ENCODE measurements at regions not wholly inside any gene's neighbourhood (a gene's known extent, or its start where the extent isn't known, plus 50 kb on each side); places are given as distances from the start of the nearest gene placed in this dataset.

DNA sequence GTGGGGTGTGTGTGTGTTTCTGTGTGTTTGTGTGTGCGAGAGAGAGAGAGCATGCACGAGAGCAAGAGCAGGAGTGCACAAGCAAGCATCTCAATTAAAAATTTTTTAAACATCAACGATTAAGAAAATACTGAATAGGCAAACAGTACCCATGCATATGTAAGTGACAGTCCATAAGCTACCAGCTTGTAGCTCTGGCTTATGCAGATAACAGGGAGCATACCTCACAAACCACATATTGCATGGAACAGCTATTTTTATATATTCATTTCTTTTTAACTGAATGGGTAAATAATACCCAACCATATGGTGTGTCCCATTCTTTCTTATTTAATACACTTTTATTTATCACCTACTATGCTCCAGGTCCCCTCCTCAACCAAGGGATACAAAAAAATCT, 234.5 kb downstream of the KBTBD8 start:
- Histone ChIP-seq H3K9me3 (ENCODE audit: control insufficient read depth in 2 of 3, insufficient read depth in 1 of 3, low read length in 3 of 3) (peaks cover 0 to 2% (median 0%) of the 10 kb centered on the region in 3 donors), H3K4me1 (ENCODE audit: control insufficient read depth in 2 of 3, insufficient read depth in 2 of 3, low read depth in 1 of 3, low read length in 3 of 3) (no peaks in the 10 kb centered on the region), H3K4me3 (ENCODE audit: low read length in 3 of 3) (no peak overlapping the region), H3K27me3 (ENCODE audit: control insufficient read depth, insufficient read depth, low read length) (no peaks in the 10 kb centered on the region), H3K27ac (ENCODE audit: low read depth in 2 of 2, low read length in 2 of 2) (no peak overlapping the region), H3K9ac (ENCODE audit: low read length in 3 of 3) (no peak overlapping the region), H3K36me3 (ENCODE audit: control insufficient read depth in 2 of 3, insufficient read depth in 3 of 3, low read length in 3 of 3) (no peaks in the 10 kb centered on the region)
- DNase-seq (no peak), FAIRE-seq (no peak)
- no peak for TF ChIP-seq CTCF (IDR thresholded peaks at IDR 0.05; ENCODE audit: borderline replicate concordance, extremely low read depth, insufficient read depth)
- intact Hi-C loops (cut with DNase I) = no loop called here

GRCh38 chr3:67239353-67239752, 241.2 kb downstream of the KBTBD8 start:
- Histone ChIP-seq H3K9me3 (ENCODE audit: control insufficient read depth in 2 of 3, insufficient read depth in 1 of 3, low read length in 3 of 3) (no peaks in the 10 kb centered on the region), H3K27me3 (ENCODE audit: control insufficient read depth, insufficient read depth, low read length) (no peaks in the 10 kb centered on the region), H3K4me1 (ENCODE audit: control insufficient read depth in 2 of 3, insufficient read depth in 2 of 3, low read depth in 1 of 3, low read length in 3 of 3) (no peaks in the 10 kb centered on the region), H3K9ac (ENCODE audit: low read length in 3 of 3) (no peak overlapping the region), H3K27ac (ENCODE audit: low read depth in 2 of 2, low read length in 2 of 2) (no peak overlapping the region), H3K36me3 (ENCODE audit: control insufficient read depth in 2 of 3, insufficient read depth in 3 of 3, low read length in 3 of 3) (no peaks in the 10 kb centered on the region), H3K4me3 (ENCODE audit: low read length in 3 of 3) (no peak overlapping the region)
- intact Hi-C loops (cut with DNase I) = no loop called here
- FAIRE-seq (no peak), DNase-seq (peak in 2 of 5 donors; percentile 49 to 56)
- TF ChIP-seq CTCF (IDR thresholded peaks at IDR 0.05; ENCODE audit: borderline replicate concordance, extremely low read depth, insufficient read depth) = no peak

DNA sequence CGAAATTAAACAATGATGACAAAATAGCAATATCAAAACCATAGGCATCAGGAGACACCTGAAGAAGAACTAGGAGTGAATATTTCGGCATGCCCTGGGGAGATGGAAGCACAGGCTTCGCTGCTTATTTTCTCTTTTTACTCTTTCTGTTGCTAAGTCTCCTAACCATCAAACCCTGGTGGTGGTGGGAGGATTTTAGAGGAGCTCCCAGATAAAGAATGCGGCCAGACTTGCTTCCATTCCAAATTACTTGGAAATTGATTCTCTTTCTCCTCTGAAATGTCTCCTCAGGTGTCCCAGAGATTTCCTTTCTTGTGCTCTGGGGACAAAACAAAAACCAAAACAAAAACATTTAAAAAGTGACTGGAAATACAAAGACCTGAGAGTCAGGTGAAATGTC, 243.0 kb downstream of the KBTBD8 start:
- no peaks in the 10 kb centered on the region for H3K36me3 ChIP-seq (ENCODE audit: control insufficient read depth in 2 of 3, insufficient read depth in 3 of 3, low read length in 3 of 3)
- DNase-seq = no peak
- intact Hi-C loops (cut with DNase I) = no loop called here
- H3K27me3 ChIP-seq (ENCODE audit: control insufficient read depth, insufficient read depth, low read length) = no peaks in the 10 kb centered on the region
- no peak for FAIRE-seq
- H3K9me3 ChIP-seq (ENCODE audit: control insufficient read depth in 2 of 3, insufficient read depth in 1 of 3, low read length in 3 of 3) = no peaks in the 10 kb centered on the region
- no peak overlapping the region for H3K9ac ChIP-seq (ENCODE audit: low read length in 3 of 3)
- TF ChIP-seq CTCF (IDR thresholded peaks at IDR 0.05; ENCODE audit: borderline replicate concordance, extremely low read depth, insufficient read depth) = no peak
- no peak overlapping the region for H3K27ac ChIP-seq (ENCODE audit: low read depth in 2 of 2, low read length in 2 of 2)
- H3K4me1 ChIP-seq (ENCODE audit: control insufficient read depth in 2 of 3, insufficient read depth in 2 of 3, low read depth in 1 of 3, low read length in 3 of 3) = no peaks in the 10 kb centered on the region
- no peak overlapping the region for H3K4me3 ChIP-seq (ENCODE audit: low read length in 3 of 3)

DNA sequence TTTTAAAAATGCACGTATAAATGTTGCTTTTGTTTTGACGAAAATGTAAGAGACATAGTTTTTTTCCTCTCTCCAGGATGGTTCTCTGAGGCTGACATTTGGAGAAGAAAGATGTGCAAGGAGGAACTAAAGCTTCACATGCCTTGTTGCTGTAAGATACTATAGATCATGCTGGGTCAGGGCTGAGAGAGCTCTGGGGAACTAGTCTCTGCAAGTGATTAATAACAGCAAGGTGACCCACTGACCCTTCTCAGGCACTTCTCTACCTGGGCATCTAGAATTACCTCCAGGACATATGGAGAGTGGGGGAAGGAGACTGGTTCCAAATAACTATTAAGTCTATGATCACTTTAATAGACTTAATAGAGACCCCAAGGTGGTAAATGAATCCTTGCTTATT, 246.0 kb downstream of the KBTBD8 start:
- TF ChIP-seq CTCF (IDR thresholded peaks at IDR 0.05; ENCODE audit: borderline replicate concordance, extremely low read depth, insufficient read depth) = no peak
- Histone ChIP-seq H3K27me3 (ENCODE audit: control insufficient read depth, insufficient read depth, low read length) (no peaks in the 10 kb centered on the region), H3K4me1 (ENCODE audit: control insufficient read depth in 2 of 3, insufficient read depth in 2 of 3, low read depth in 1 of 3, low read length in 3 of 3) (no peaks in the 10 kb centered on the region), H3K9me3 (ENCODE audit: control insufficient read depth in 2 of 3, insufficient read depth in 1 of 3, low read length in 3 of 3) (no peaks in the 10 kb centered on the region), H3K9ac (ENCODE audit: low read length in 3 of 3) (no peak overlapping the region), H3K4me3 (ENCODE audit: low read length in 3 of 3) (no peak overlapping the region), H3K36me3 (ENCODE audit: control insufficient read depth in 2 of 3, insufficient read depth in 3 of 3, low read length in 3 of 3) (no peaks in the 10 kb centered on the region), H3K27ac (ENCODE audit: low read depth in 2 of 2, low read length in 2 of 2) (no peak overlapping the region)
- DNase-seq (peak in 4 of 5 donors; percentile 37 to 72 (median 58)), FAIRE-seq (no peak)
- intact Hi-C loops (cut with DNase I) = no loop called here
